Left ventricle myocardium superior (tissue), 1 donor: ENCODE measurements at regions not wholly inside any gene's neighbourhood (a gene's known extent, or its start where the extent isn't known, plus 50 kb on each side); places are given as distances from the start of the nearest gene placed in this dataset.
"Not testable (repeated sequence)": the region's sequence is repeated elsewhere in the genome, so short reads cannot be mapped to it uniquely, and the experiment has no call there.

Source experiments
- ATAC-seq: fragments of 200-7000 bp; cut with Tn5 transposase; one replicate; pipeline ENCODE4 v1.9.1; 2020; ENCODE audit warnings: mild to moderate bottlenecking, moderate library complexity
- DNase-seq: peaks from one replicate; pipeline ENCODE4 v3.0.0-alpha.2; 2020
- intact Hi-C: fragments of 100-400 bp; cut with micrococcal nuclease; formaldehyde crosslinking; loops from one replicate; pipeline ENCODE4 v1.11.0; 2022
- donor health status: DM: no; HTN: yes; CAD: no; lungs with severe emphysema.

GRCh38 chr2:234898534-234899053 is 53.2 kb upstream of the SH3BP4 start:
- intact Hi-C loops = no loop called here
- DNase-seq = no peak
- no peak for ATAC-seq

GRCh38 chr2:234888442-234888841 is 63.4 kb upstream of the SH3BP4 start:
- ATAC-seq, DNase-seq, intact Hi-C loops: not testable (repeated sequence)

GRCh38 chr2:234887195-234887594 is 64.6 kb upstream of the SH3BP4 start:
- no peak for DNase-seq
- ATAC-seq = no peak
- intact Hi-C loops = no loop called here

- ATAC-seq (no peak), DNase-seq (no peak)
- intact Hi-C loops = no loop called here
Measured at GRCh38 chr2:234885886-234886285, 65.9 kb upstream of the SH3BP4 start.

GRCh38 chr2:234885118-234885517 is 66.7 kb upstream of the SH3BP4 start:
- no peak for ATAC-seq
- intact Hi-C loops = no loop called here
- no peak for DNase-seq

- ATAC-seq (no peak), DNase-seq (no peak)
- intact Hi-C loops = no loop called here
Measured at GRCh38 chr2:234884591-234884990, 67.2 kb upstream of the SH3BP4 start.

- peak; percentile 83 for DNase-seq
- intact Hi-C loops = no loop called here
- ATAC-seq = peak; percentile 98
Measured at GRCh38 chr2:234881413-234882241, 70.2 kb upstream of the SH3BP4 start.

GRCh38 chr2:234880551-234881211 is 71.1 kb upstream of the SH3BP4 start:
- ATAC-seq = no peak
- no peak for DNase-seq
- intact Hi-C loops = no loop called here

- ATAC-seq (no peak), DNase-seq (no peak)
- intact Hi-C loops = no loop called here
Measured at GRCh38 chr2:234879671-234880455, 72.0 kb upstream of the SH3BP4 start.

- intact Hi-C loops, DNase-seq, ATAC-seq: not testable (repeated sequence)
Measured at GRCh38 chr2:234876621-234877020, 75.2 kb upstream of the SH3BP4 start.

GRCh38 chr2:234874347-234875046 is 77.3 kb upstream of the SH3BP4 start:
- DNase-seq (no peak), ATAC-seq (no peak)
- intact Hi-C loops = no loop called here

GRCh38 chr2:234873828-234874173 is 78.0 kb upstream of the SH3BP4 start:
- DNase-seq (no peak), ATAC-seq (peak; percentile 74)
- intact Hi-C loops = no loop called here

- intact Hi-C loops = no loop called here
- no peak for DNase-seq
- ATAC-seq = no peak
Measured at GRCh38 chr2:234873103-234873827, 78.6 kb upstream of the SH3BP4 start.

GRCh38 chr2:234869969-234870368 is 81.8 kb upstream of the SH3BP4 start:
- DNase-seq = no peak
- ATAC-seq = no peak
- intact Hi-C loops = no loop called here

- ATAC-seq = no peak
- intact Hi-C loops = no loop called here
- DNase-seq = no peak
Measured at GRCh38 chr2:234869164-234869563, 82.7 kb upstream of the SH3BP4 start.

- DNase-seq (no peak), ATAC-seq (no peak)
- intact Hi-C loops = no loop called here
Measured at GRCh38 chr2:234867882-234868285, 83.9 kb upstream of the SH3BP4 start.

- intact Hi-C loops = no loop called here
- ATAC-seq (no peak), DNase-seq (no peak)
Measured at GRCh38 chr2:234865586-234865985, 86.2 kb upstream of the SH3BP4 start.

- intact Hi-C loops = no loop called here
- ATAC-seq = no peak
- DNase-seq = no peak
Measured at GRCh38 chr2:234865040-234865439, 86.8 kb upstream of the SH3BP4 start.

GRCh38 chr2:234864506-234864905 is 87.3 kb upstream of the SH3BP4 start:
- intact Hi-C loops = no loop called here
- no peak for ATAC-seq
- no peak for DNase-seq
